ENCODE measurements at regions not wholly inside any gene's neighbourhood (a gene's known extent, or its start where the extent isn't known, plus 50 kb on each side); places are given as distances from the start of the nearest gene placed in this dataset.
"Not testable (repeated sequence)": the region's sequence is repeated elsewhere in the genome, so short reads cannot be mapped to it uniquely, and the experiment has no call there.

DNA sequence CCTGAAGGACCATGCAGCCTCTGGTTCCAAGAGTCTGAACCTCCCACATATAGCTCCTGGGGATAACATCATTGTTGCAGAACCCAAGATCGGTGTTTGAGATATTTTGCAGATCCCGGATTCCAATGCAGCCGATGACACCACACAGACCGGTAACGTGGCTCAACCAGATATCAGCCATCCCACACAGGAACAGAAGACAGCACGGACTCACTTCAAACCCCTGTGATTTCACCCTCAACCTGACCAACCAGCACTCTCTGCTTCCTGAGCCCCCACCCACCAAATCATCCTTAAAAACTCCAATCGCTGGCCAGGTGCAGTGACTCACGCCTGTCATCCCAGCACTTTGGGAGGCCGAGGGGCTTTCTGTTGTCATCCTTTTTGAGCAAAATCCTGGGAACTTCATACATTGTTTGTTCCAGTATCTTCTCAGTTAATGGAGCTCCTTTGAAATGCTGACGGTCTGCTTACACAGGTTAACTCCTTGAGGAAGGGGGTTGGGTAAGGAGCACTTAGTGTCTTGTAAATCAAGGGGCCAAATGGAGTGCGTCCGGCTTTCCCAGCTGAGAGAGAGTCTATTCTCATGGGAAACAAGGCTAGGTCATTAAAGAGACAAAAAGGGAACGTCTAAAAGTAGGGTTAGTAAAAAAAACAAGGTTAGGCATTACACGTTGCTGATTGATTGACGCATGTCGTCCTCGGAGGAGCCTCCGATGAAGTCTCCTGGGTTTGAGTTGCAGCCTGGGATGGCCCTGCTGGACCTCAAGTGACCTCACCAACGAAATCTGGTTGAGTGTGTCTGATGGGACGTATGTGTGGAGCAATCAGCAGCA lies 230.4 kb downstream of the CRLF2 start:
- no peak for DNase-seq (ENCODE audit: low read depth)
- in situ Hi-C loops (cut with HindIII; ENCODE audit: low pct_unique_long_range_greater_than_20kb, low sequenced_read_pairs) = no loop called here

DNA sequence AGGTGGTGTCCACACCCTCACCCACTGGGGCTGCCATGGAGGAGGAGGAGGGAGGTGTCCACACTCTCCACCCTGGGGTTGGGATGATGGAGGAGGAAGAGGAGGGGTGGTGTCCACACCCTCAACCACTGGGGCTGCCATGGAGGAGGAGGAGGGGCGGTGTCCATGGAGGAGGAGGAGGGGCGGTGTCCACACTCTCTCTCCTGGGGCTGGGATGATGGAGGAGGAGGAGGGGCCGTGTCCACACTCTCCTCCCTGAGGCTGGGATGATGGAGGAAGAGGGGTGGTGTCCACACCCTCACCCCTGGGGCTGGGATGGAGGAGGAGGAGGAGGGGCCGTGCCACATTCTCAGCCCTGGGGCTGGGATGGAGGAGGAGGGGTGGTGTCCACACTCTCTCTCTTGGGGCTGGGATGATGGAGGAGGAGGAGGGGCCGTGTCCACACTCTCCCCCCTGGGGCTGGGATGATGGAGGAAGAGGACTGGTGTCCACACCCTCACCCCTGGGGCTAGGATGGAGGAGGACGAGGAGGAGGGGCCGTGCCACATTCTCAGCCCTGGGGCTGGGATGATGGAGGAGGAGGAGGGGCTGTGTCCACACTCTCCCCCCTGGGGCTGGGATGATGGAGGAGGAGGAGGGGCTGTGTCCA lies 231.7 kb downstream of the CRLF2 start:
- DNase-seq (ENCODE audit: low read depth) = no peak
- in situ Hi-C loops (cut with HindIII; ENCODE audit: low pct_unique_long_range_greater_than_20kb, low sequenced_read_pairs) = no loop called here

DNA sequence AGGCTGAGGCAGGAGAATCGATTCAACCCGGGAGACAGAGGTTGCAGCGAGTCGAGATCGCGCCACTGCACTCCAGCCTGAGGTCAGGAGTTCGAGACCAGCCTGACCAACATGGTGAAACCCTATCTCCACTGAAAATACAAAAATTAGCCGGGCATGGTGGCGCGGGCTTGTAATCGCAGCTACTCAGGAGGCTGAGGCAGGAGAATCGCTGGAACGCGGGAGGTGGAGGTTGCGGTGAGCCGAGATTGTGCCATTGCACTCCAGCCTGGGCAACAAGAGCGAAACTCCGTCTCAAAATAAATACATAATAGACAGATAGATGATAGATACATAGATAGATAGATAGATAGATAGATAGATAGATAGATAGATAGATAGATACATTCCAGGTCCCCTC lies 233.3 kb downstream of the CRLF2 start:
- in situ Hi-C loops (cut with HindIII; ENCODE audit: low pct_unique_long_range_greater_than_20kb, low sequenced_read_pairs) = not testable (repeated sequence)

DNA sequence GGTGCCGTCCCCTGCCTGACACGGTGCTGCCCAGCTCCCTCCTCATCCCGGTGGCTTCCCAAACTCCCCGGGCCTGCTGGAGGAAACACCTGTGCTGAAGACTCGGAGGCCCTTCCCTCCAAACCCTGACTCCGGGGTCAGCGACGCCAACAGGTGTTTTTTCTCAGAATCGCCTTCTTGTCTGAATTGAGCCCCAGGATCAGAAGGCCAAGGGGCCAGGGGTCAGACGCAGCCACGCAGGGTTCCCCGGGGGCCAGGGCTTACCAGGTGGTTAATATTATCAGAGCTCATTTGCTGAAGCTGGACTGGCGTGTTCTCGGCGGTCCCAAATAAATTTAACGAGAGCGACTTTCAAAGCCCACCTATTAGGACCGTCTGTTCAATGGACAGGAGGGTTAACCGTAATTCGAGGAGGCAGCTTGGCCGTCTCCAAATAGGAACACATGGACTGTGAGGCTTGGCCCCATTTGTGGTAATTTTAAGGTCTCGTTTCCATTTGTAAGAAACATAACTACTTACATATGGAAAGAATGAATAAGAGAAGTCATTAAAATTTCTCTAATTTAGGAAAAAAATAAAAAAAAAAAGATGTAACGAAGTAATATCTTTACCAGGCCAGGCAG lies 239.3 kb downstream of the CRLF2 start:
- in situ Hi-C loops (cut with HindIII; ENCODE audit: low pct_unique_long_range_greater_than_20kb, low sequenced_read_pairs) = no loop called here
- no peak for DNase-seq (ENCODE audit: low read depth)

More for the DNA sequence above, 233.3 kb downstream of the CRLF2 start:
- not testable (repeated sequence) for DNase-seq (ENCODE audit: low read depth)

DNA sequence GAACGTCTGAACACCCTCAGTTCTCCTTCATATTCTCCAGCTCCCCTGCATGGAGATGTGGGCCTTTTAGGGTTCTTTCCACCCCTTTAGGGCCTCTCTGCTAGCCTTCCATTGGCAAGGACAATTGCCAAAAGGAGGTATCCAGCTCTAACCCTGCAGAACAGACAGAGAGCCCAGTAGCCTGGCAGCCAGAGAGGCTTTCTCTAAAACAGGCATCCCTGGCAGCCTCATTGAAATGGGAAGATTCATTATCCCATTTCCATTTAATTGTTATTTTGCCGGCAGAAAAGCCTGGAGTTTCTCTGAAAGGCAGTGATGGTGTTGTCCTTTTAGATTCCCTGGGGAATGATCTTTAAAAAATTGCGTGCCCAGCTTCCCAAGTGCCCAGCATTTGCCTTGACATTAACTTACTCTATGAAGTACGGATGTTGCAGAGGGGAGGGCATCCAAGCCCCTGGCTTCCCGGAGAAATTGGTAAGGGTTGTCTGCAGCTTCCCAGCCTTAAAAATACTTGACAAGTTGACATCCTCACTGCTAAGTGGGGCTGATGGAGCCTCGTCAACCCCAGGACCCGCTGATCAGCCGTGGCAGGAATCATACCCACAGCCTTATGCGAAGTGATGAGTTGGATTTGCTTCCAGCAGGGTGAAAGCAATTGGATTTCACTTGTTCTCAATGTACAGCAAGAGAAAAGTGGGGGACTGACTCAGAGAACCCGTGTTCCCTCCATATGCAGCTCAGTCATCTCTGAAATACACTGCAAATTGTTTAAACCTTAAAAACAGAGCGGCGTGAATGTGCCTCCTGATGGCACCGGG lies 244.1 kb downstream of the CRLF2 start:
- in situ Hi-C loops (cut with HindIII; ENCODE audit: low pct_unique_long_range_greater_than_20kb, low sequenced_read_pairs) = no loop called here
- DNase-seq (ENCODE audit: low read depth) = no peak

DNA sequence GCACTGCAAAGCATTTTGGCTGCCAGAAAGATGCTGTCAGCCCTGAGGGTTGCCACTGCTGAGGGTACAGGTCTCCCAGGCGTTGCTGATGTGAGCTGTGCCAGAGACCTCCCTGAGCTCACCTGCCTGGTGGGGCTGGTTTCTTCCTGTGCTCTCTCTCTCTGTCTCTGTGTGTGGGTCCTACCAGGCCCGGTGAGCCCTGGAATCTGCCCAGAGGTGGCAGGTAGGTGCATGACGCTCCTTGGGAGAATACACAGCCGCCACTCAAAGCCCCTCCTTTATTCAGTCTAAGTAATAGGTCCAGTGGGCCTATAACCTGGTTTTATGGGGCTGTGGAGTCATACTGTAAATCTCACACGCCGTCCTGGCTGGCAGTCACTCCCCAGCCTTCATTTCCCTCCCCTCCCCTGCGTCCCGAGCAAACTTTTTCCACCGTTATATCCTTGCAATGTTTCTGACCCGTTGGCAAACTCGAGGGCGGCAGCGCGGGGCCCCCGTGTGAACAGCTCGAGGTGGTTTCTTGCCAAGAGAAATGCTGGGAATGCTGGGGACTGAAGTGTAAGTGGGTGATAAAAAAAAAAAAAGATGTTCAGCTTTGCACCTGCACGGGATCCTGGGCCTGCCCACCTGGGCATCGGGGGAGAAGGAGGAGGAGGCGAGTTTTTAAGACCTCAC lies 245.9 kb downstream of the CRLF2 start:
- in situ Hi-C loops (cut with HindIII; ENCODE audit: low pct_unique_long_range_greater_than_20kb, low sequenced_read_pairs) = no loop called here
- no peak for DNase-seq (ENCODE audit: low read depth)

DNA sequence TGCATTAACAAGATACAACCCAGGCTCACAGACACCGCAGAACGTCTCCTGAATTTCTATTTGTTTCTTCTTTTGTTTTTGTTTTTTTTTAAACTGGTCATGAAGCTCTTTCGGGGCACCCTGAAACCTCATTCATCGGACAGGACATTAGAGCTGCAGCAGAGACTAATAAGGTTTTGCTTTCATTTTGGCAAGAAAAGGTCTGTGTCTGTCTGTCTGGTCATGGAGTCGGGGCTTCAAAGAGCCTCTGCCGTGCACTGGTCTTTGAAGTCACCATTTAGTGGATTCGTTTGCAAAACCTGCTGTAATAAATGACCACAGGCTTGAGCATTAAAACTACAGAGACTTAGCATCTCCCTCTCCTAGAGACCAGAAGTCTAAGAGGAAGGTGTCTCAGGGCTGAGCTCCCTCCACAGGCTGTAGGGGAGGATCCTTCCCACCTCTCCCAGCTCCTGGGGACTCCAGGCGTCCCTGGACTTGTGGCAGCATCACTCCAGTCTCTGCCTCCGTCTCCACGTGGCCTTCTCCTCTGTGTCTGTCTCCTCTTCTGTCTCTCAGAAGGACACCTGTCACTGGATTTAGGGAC lies 247.5 kb downstream of the CRLF2 start:
- in situ Hi-C loops (cut with HindIII; ENCODE audit: low pct_unique_long_range_greater_than_20kb, low sequenced_read_pairs) = no loop called here
- no peak for DNase-seq (ENCODE audit: low read depth)

DNA sequence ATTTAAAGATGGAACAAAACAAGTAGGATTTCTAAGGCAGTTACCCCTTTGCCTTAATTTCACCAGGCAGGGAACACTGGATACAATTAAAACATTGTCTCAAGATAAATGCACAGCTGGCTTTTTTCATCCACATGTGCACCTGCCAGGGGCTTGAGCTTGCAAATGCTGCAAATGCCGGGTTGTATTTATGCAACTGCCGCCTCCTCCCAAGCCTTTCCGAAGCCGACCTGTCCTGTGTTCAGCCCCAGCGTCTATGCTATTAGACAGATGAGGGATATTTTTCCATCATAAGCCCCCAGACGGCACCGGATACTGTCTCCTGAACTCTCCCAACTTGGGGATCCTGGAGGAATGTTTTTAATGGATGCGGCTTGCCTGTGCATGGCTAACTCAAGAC lies 251.6 kb downstream of the CRLF2 start:
- DNase-seq (ENCODE audit: low read depth) = no peak
- in situ Hi-C loops (cut with HindIII; ENCODE audit: low pct_unique_long_range_greater_than_20kb, low sequenced_read_pairs) = no loop called here

DNA sequence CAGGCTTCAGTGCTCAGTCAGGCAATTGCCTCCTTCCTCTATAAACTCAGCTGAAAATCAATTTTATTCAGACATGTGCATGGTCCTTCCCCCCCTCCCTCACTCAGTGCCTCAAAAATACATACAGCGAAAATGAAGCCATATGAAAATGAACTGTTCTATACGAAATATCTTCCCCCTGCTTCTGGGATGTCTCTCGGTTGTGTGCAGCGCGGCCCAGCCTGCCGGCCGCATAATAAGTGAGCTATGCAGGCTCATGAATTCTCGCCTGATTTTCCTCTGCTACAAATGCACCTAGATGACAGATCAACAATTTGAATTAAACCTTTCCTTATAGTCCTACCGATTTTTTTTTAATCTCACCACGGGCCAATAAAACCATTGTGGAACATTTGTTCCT lies 252.9 kb downstream of the CRLF2 start:
- in situ Hi-C loops (cut with HindIII; ENCODE audit: low pct_unique_long_range_greater_than_20kb, low sequenced_read_pairs) = no loop called here
- DNase-seq (ENCODE audit: low read depth) = no peak

DNA sequence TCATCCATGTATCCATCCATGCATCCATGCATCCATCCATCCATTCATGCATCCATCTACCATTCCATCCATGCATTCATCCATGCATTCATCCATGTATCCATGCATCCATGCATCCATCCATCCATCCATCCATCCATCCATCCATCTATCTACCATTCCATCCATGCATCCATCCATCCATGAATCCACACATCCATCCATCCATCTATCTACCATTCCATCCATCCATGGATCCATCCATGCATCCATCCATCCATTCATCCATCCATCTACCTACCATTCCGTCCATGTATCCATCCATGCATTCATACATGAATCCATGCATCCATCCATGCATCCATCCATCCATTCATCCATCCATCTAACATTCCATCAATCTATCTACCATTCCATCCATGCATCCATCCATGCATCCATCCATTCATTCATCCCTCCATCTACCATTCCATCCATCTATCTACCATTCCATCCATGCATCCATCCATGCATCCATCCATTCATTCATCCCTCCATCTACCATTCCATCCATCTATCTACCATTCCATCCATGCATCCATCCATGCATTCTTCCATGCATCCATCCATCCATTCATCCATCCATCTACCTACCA lies 257.2 kb downstream of the CRLF2 start:
- in situ Hi-C loops (cut with HindIII; ENCODE audit: low pct_unique_long_range_greater_than_20kb, low sequenced_read_pairs); DNase-seq (ENCODE audit: low read depth): not testable (repeated sequence)

DNA sequence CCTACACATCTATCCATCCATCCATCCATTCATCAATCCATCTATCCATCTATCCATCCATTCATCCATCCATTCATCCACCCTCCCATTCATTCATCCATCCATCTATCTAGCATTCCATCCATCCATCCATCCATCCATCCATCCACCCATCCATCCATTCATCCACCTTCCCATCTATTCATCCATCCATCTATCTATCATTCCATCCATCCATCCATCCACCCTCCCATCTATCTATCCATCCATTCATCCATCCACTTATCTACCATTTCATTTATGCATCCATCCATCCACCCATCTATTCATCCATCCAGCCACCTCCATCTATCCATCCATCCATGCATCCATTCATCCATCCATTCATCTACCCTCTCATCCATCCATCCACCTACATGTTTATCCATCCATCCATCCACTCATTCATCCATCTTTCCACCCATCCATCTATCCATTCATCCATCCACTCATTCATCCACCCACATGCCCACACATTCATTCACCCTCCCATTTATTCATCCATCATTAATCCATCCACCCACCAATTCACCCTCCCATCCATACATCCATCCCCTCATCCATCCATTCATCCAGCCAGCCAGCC lies 258.5 kb downstream of the CRLF2 start:
- DNase-seq (ENCODE audit: low read depth) = no peak
- in situ Hi-C loops (cut with HindIII; ENCODE audit: low pct_unique_long_range_greater_than_20kb, low sequenced_read_pairs) = no loop called here

DNA sequence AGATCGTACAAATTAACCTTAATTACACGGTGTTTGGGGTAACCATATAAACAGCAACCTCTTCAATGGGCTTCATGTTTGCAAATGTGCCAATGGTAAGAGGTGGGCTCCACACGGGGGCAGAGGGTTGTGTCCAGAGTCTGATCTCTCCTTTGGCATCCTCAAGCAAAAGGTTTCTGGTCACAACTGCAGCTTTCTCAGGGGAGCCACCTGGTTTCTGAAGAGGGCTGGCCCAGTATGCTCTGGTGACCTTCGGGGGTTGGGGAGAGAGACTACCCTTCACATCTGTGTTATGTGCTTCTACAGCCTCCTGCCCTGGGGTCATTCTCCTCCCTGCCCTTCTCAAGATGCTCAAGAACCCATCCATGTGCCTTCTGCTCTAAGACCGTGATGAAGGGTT lies 259.6 kb downstream of the CRLF2 start:
- in situ Hi-C loops (cut with HindIII; ENCODE audit: low pct_unique_long_range_greater_than_20kb, low sequenced_read_pairs) = no loop called here
- DNase-seq (ENCODE audit: low read depth) = no peak

DNA sequence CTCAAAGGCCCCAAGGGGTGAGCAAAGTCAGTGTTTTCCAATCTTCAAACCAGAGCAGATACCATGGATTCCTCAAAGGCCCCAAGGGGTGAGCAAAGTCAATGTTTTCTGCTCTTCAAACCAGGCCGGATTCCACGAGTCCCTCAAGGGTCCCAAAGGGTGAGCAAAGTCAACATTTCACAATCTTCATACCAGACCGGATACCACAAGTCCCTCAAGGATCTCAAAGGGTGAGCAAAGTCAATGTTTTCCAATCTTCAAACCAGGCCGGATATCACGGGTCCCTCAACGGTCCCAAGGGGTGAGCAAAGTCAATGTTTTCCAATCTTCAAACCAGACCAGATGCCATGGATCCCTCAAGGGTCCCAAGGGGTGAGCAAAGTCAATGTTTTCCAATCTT lies 265.2 kb downstream of the CRLF2 start:
- in situ Hi-C loops (cut with HindIII; ENCODE audit: low pct_unique_long_range_greater_than_20kb, low sequenced_read_pairs); DNase-seq (ENCODE audit: low read depth): not testable (repeated sequence)

DNA sequence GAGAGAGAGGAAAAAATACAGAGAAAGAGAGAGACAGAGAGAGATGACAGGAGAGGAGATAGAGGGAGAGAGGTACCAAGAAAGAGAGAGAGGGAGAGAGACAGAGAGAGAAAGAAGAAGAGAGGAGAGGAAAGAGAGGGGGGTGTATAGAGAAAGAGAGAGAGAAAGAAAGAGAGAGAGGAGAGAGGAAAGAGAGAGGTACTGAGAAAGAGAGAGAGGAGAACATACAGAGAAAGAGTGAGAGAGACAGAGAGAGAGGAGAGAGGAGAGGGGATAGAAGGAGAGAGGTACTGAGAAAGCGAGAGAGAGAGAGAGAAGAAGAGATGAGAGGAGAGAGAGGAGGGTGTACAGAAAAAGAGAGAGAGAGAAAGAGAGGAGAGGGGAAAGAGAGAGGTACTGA lies 269.4 kb downstream of the CRLF2 start:
- DNase-seq (ENCODE audit: low read depth) = no peak
- in situ Hi-C loops (cut with HindIII; ENCODE audit: low pct_unique_long_range_greater_than_20kb, low sequenced_read_pairs) = no loop called here

DNA sequence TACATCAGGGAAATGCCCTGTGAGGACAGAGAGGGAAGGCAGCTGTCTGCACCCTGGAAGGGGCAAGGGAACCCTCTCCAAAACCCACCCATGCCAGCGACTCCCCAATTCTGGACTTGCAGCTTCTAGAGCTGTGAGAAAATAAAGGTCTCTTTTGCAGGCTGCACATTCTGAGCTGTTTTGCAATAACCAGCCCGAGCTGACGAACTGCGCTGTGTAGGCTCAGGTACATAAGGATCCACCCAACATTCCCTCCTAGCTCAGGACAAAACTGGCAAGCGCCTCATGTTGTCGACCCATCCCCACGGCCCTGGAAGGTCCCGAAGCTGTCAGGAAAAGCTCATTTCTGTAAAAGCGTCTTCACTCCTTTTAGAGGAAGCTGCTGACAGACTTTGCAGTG lies 271.8 kb downstream of the CRLF2 start:
- in situ Hi-C loops (cut with HindIII; ENCODE audit: low pct_unique_long_range_greater_than_20kb, low sequenced_read_pairs) = no loop called here
- no peak for DNase-seq (ENCODE audit: low read depth)

DNA sequence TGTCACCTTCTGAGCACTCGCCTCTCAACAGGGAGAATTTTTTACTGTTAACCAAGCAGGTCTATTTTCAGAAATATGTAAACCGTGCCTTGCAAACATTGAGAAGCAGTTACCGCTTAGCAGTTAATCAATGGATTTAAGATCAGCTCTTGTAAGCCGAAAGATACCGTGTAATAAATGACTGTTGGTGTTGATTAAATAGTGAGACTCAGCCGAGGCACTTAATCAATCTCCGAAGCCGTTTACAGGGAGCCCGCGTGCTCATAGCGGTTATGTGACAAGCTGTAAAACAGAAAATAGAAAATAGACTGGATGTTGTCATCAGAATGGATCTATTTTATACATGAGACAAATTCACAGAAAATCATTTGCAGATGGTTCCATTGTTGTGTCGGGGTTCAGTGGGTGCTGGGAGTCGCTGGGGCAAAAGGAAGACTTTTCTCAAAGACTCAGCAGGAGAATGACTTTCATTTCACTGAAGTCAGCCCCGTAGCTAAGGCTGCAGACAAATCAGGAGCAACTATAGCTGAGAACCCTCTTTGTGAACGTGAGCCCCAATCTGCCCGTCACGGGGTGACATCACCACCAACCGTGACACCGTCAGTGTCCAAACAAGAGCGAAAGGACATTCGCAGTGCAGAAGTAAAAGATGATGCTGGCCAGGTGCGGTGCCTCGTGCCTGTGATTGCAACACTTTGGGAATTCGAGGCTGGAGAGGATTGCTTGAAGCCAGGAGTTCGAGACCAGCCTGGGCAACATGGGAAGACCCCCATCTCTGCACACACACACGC lies 275.3 kb downstream of the CRLF2 start:
- in situ Hi-C loops (cut with HindIII; ENCODE audit: low pct_unique_long_range_greater_than_20kb, low sequenced_read_pairs) = no loop called here
- no peak for DNase-seq (ENCODE audit: low read depth)

Data from Caki2 (cell line).